Urothelium cell line (cell line): ENCODE measurements at regions not wholly inside any gene's neighbourhood (a gene's known extent, or its start where the extent isn't known, plus 50 kb on each side); places are given as distances from the start of the nearest gene placed in this dataset.
"Not testable (repeated sequence)": the region's sequence is repeated elsewhere in the genome, so short reads cannot be mapped to it uniquely, and the experiment has no call there.

Source experiments
- DNase-seq: peaks from one replicate; pipeline ENCODE4 v3.0.0; 2011; ENCODE audit warnings: low spot score, mixed read lengths
- FAIRE-seq: peaks from 2 replicates; lab custom pipeline; 2011; peaks lifted over from hg19 to GRCh38; lab: Jason Lieb, UNC

DNA sequence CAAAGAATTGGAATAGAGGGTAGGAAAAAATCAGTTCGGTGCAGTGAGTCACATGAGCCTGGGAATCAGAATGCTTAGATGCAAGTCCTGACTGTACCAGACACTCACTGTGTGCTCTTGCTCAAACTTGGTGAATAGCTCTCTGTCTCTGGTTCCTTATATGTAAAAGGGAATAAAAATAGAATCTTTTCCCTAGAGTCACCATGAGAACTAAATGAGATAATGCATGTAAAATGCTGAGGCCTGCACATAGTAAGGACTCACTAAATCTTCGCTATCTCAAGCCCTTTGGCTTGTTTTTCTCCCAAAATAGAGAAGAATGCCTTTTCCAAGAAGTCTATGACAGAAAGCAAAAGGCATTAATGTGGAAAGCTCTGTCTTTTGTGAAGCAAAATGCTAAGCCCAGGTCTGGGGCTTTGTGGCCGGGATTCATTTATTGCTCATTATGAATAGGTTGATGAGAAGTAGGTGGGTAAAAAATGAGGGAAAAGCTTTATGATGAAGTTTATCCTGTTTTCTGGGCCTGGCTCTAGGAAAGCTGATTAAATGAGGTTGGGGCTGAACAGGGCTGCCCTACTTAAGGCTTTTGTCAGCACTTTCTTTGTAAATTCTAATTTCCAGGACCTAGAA lies 483.3 kb downstream of the DMAC1 start:
- FAIRE-seq (no peak), DNase-seq (no peak)

DNA sequence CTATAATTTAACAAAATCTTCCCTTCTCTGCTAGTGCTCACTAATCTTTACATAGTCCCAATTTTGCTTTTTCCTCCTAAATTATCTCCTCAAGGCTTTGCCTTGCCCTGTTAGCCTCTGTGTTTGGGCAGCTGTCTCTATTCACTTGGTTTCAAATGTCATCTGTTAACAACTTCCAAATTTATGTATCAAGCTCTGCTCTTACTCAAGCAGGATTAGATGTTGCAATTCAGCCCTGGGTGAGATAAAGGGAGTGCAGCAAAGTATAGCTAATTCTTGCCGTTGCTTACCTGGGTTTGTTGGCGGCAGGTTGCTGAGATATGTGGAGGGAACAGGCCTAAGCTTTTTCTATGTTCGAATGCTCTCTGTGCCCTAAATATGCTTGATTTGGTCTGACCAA lies 483.8 kb downstream of the DMAC1 start:
- no peak for FAIRE-seq

DNA sequence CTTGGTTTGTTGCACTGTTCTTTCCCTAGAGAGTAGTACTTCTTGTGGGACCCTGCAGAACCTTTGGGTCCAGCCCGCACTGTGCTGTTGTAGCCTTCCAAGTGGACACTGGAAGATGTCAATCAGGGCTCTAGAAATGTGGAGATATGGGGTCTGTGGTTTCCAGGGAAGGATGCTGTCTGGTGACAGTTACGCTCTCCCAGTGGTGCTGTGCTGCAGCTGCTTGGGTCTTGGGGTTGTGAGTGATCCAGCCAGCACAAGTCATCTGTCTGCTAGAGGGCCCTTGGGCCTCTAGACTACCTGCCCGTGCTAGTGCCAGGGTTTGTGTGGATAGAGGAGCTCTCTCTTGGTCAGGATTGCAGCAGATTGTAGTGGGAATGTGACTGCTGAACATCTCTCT lies 484.5 kb downstream of the DMAC1 start:
- DNase-seq = no peak
- no peak for FAIRE-seq

More for the DNA sequence above, 483.8 kb downstream of the DMAC1 start:
- no peak for DNase-seq

DNA sequence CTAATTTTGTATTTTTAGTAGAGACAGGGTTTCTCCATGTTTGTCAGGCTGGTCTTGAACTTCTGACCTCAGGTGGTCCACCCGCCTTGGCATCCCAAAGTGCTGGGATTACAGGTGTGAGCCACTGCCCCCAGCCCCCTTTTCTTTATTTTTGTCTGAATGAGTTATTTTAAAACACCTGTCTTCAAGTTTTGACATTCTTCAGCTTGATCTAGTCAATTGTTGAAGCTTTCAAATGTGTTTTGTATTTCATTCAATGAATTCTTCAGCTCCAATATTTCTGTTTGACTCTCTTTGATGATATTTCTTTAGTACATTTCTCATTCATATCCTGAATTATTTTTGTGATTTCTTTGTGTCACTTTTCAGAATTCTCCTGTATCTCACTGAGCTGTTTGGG lies 486.2 kb downstream of the DMAC1 start:
- DNase-seq (no peak), FAIRE-seq (no peak)

DNA sequence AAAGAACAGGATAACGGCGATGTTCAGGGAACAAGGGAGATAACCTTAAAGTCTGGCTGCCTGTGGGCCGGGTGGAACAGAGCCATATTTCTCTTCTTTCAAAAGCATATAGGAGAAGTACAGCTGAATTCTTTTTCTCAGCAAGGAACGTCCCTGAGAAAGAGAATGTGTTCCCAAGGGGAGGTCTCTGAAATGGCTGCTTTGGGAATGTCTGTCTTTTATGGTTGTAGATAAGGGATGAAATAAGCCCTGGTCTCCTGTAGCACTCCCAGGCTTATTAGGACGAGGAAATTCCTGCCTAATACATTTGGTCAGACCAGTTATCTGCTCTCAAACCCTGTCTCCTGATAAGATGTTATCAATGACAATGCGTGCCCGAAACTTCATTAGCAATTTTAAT lies 490.5 kb downstream of the DMAC1 start:
- DNase-seq, FAIRE-seq: not testable (repeated sequence)

DNA sequence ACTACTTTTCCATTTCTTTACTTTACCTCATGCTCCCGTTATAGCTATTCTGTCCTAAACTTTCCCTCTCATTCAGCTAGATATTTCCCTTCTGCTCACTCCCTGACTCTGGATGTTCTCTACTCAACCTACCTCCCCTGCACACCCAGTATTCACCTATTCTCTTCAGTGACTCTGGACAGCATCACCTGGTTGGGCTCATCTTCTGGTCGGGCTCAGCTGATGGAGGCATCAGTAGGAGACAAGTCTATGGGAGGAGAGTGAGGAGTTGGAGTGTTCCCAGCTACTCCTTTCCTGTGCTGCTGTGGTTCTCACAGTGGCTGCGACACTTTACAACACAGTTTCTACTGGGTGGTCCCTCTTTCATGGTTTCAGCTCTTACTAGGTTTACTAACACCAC lies 493.9 kb downstream of the DMAC1 start:
- no peak for FAIRE-seq

DNA sequence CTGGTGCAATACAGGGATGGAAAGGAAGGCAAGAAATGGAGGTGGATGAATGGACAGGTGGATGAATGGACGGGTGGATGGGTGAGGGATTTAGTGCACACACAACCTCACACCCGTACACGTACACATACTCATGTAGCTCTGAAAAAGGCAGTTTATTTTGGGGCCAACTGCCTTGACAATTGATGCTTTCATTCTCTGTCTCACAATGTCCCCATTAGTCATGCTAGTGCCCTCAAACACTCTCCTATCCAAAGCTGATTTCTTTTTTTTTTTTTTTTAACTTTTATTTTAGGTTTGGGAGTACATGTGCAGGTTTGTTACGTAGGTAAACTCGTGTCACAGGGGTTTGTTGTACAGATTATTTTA lies 495.0 kb downstream of the DMAC1 start:
- no peak for FAIRE-seq

More for the DNA sequence above, 493.9 kb downstream of the DMAC1 start:
- DNase-seq = no peak

DNA sequence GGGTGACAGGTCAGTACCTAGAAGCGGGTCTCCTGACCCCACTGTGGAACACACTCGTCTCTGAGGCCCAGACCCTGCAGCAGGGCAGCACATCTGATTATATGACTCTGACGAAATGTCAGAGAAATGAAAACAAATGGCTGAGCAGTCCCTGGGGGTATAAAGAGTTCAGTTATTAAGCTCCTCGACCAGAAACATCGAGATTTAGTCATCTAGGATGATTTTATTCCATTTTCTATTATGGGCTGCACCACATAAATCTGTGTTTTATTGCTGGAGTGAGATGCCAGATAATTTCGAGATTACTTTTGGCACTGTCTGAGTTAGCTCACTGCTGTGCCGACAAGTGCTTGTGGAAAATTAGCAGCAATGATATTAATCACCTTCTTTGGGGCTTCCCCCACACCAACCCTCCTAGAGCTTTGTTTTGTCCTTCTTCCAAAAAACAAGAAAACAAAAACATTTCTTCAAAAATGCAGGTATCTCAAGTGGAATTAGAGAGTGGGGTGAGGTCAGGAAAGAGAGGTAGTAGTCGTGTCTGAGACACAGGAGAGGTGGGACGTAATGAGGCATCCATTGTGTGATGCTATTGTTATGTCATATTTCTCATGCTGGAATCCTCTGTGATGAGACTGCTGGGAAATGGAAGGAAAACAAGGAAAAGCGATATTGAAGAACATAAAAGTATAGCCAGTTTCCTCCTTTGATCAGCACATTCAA lies 495.5 kb downstream of the DMAC1 start:
- FAIRE-seq (no peak), DNase-seq (no peak)

More for the DNA sequence above, 495.0 kb downstream of the DMAC1 start:
- no peak for DNase-seq

DNA sequence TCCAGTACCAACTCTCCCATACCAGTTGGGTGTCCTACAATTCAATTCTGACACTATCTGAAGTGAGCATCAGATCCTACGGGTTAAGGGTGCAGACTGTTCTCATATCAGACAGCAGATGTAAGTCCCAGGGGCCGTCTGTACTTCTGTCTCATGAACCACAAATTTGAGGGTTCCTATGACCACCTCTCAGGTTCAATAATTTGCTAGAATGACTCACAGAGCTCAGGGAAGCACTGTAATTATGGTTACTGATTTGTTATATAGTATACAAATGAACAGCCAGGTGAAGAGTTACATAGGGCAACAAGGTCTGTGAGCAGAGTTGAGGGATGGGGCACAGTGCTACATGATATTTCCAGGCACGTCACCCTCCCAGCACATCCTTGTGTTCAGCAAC lies 499.1 kb downstream of the DMAC1 start:
- no peak for FAIRE-seq

DNA sequence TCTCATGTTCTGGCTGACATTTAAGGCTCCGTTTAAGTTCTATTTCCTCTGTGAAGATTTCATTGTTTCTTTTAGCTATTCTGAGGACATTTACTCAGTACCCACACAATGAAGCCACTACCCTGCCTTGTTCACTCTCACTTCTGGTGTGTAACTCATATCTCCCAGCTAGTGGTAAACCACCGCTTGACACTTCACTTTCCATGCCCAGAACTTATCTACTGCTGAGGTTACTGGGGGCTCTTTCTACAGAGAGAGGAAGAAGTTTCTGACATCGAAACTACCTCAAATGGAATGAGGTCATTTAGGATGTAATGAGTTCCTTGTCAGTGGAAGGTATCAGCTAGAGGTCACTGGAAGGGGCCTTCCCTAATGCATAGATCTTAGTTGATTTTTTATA lies 501.5 kb downstream of the DMAC1 start:
- no peak for FAIRE-seq
- no peak for DNase-seq

More for the DNA sequence above, 499.1 kb downstream of the DMAC1 start:
- no peak for DNase-seq

DNA sequence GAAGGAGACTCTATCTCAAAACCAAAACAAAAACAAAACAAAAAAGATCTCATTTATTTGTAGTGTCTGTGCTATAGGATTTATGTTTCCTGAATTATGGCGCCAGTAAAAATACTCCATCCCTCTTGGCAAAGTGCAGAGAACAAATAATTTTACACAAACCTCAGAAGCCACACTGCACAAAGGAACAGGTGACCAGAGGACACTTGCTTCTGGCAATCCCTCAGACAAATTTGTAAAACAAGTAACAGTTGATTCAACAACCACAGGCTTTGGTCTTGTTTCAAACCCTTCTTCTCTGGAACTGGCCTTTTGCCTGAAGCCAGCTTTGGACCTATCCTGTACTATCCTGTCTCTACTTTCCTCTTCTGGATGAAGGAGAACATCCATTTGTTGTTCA lies 502.1 kb downstream of the DMAC1 start:
- FAIRE-seq (no peak), DNase-seq (no peak)

DNA sequence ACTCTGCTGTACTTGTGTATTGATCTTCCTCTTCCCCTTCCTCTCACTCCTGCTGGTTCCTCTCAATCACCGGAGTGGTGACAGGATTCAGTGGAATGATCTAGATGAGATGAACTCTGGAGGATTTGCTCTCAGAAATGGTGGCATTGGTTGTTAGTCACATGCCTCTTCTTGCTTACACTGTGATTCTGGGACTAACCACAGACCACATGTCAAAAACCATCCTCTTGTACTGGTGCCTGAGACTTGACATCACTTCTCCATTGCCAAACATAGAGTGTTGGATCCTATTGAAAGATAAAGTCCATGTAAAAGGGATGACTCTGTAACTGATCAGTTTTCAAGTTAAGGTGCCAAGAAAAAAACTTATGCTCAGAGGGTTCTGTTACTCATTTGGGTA lies 506.5 kb downstream of the DMAC1 start:
- DNase-seq (no peak), FAIRE-seq (no peak)

DNA sequence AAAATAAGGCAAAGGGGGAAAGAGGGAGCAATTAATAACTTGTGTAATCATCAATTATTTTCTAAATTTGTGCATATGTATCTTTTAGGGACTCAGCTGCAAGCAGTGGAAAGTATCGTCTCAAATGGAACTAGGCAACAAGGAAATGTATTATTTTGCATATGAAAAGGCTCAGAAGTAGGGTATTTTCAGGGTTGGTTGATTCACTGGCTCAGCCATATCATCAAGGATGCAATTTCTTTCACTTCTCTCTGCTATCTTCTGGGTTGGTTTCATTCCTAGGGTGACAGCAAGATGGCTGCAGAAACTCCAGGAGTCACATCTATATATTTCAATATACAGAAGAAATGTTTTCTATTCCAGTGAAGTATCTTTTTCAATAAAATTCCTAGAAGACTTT lies 509.8 kb downstream of the DMAC1 start:
- FAIRE-seq (no peak), DNase-seq (no peak)

DNA sequence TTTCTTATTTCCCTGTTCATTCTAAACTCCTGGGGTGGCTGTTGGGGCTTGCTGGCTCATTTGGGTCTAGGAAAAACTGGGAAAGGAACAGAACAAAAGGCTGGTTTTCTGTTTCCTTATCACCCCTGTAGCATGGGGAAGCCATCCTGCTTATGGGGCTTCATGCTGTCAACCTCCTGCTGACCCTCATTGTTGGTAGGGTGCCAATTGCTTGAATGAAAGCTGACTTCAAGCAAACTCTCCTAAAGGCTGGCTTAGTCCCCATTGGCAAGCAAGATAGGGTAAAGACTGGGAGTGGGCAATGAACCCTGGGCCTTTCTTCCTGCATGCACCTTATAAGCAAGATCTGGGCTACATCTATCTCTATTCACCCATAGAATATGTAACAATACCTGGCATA lies 511.6 kb downstream of the DMAC1 start:
- FAIRE-seq (no peak), DNase-seq (no peak)

DNA sequence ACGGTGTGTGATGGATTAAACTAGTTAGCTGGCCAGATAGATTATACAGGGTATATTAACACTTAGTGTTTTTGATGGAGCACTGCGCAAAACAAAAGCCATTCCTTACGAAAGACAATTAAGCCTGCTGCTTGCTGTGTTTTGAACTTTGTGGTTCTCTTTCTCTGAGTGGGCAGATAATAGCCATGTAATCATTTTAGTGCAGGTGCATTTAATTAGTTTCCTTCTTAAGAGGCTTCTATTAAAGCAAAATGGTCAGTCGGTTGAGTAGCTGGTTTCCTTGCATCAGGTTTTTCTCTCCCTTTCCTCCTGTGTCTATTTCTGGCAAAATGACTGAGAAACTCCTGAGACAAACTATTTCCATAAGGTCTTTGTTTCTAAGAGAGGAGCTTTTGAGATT lies 512.5 kb downstream of the DMAC1 start:
- DNase-seq = no peak
- no peak for FAIRE-seq

DNA sequence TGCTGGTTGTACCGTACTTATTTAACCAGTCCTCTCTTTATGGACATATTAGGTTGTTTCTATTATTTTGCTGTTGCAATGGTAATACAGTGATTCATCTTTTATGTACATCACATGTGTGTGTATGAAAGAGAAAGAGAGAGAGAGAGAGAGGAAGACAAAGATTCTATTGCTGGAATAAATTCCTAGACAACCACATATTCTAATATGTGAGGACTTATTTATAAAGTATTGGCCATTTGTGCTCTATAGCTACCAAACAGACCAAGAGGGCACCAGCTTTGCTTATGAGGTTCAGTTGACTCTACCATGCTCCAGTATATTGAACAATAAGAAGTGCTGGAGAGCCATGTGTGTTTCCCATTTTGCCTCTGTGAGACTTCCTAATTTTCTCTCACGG lies 513.5 kb downstream of the DMAC1 start:
- no peak for DNase-seq
- FAIRE-seq = no peak

DNA sequence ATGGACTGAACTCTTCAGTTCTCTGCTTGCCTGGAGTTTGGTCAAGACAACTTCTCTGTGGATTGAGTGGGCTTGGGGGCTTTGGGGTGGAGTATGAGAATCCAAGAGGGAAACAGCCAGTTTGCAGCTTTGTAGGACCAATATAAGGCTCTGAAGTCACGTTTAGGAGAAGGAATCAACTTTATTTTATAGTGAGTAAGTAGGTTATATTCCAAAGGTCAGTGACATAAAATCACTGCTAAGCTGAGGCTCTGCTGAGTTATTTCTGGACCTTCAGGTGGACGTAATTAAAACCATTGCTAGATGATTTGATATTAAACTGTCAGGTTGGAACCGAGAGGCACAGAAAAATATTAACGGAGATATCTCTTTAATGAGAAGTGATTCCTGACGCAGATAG lies 514.4 kb downstream of the DMAC1 start:
- no peak for FAIRE-seq
- no peak for DNase-seq

DNA sequence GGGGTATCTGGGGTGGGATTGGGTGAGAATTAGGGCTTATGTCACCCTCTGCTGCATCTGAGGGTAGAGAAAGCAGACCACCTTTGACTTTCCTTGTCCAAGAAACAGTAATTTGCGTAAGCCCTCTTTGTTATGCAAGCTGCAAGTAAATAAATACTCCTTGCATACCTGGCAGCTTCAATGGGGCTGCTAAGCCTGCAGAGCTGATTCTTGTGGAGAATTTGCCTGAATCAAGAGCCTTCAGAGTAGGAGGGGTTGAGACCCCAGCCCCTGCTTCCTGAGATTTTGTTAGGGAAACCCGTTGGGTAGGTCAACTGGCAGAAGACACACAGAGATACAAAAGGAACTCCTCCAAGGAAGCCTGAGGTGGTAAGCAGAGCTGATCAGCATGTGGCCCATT lies 515.1 kb downstream of the DMAC1 start:
- DNase-seq = no peak
- no peak for FAIRE-seq

DNA sequence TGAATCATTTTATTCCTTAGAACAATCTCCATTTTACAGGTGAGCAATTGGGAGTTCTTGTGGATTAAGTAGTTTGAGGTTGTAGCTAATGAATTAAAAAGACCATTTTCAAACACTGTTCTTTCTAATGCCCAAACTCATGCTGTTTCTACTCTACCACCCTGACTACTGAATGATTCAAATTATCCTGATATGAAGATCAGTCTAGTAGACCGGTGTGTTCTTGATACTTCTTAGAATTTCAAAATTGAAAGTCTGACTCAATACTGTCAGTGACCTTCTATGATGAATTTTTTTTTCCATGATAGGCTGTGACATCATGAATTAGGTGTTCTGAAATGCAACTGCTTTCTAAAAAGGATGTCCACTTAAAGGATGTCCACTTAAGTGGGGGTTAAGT lies 515.5 kb downstream of the DMAC1 start:
- no peak for DNase-seq
- FAIRE-seq = no peak

DNA sequence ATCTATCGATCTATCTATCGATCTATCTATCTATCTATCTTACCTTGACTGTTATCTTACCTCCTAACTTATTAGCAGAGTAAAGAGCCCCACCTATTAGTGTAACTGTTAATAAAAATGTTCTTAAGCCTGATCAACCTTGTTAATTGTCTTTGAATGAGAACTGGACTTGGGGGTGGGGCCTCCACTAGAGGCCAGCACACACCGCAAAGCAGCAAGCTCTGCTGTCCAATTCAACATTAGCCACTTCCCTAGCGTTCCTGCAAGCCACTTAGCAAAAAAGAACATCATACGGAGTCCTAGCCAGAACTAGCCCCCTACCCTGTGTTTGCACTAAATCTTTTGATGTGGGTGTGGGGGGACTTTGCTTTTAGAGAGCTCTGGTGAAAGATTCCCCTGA lies 515.8 kb downstream of the KDM4C start:
- DNase-seq (no peak), FAIRE-seq (no peak)

DNA sequence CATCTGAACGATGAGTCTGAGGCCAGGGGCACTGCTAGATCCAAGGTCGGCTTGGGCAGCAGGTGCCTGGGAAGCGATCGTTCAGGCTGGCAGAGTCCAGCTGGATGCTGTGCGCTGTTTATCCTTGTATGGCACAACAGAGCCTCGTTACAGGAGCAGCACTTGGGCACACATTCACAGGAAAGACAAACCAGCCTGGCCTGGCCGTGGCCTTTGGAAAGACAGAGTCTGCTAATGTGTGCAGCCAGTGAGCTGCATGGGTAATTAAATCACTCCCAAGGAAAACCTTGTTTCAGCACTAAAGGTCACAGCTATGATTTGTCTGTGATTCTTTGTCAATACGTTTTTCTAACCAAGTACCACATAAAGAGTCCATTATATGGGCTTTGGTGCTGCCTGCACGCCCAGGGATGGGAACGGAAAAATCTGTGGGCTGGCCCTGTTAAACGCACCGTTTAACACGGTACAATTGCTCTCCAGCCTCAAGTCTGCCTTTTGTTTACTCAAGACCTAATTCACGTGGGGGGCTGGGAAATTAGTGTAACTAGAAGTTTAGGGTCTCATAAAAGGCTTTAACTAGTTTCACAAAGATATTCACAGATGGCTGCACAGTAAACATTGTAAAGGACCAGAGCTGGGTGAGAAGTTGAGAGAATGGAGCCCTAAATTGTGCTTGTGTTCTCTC lies 509.3 kb downstream of the KDM4C start:
- no peak for FAIRE-seq
- no peak for DNase-seq

DNA sequence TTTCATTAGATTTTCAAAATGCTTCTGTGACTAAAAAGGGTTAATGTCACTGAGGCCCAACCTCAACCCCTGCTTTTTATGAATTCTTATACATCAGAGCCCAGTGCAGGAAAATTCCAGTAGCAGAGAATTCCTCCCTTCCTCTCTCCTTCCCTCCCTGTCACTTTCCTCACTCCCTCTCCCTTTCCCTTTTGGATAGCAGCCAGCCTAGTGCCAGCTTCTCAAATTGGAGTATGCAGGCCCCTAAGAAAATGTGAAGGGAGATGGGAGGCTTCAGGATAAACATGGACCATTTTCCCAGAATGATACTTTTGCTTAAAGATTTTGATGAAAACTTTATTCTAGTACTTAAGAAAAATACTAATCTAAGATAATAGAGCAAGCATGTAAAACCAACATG lies 507.4 kb downstream of the KDM4C start:
- FAIRE-seq (no peak), DNase-seq (no peak)
